ENCODE measurements at regions not wholly inside any gene's neighbourhood (a gene's known extent, or its start where the extent isn't known, plus 50 kb on each side); places are given as distances from the start of the nearest gene placed in this dataset.

GRCh38 chr12:30026621-30027234, 243.0 kb upstream of the TMTC1 start:
- TF ChIP-seq CTCF (conservative IDR thresholded peaks at IDR 0.05; ENCODE audit: low read length), result no peak
- TF ChIP-seq EZH2phosphoT487 (IDR thresholded peaks at IDR 0.05; ENCODE audit: borderline replicate concordance), result no peak

Data from Loucy (cell line).